Stimulated activated CD4-positive, alpha-beta T cell treated with anti-CD3 and anti-CD28 coated beads, Interleukin-12 subunit alpha, Interleukin-12 subunit beta, amount 100 ng/mL, for 48 hours (primary cell): ENCODE measurements at regions not wholly inside any gene's neighbourhood (a gene's known extent, or its start where the extent isn't known, plus 50 kb on each side); places are given as distances from the start of the nearest gene placed in this dataset.
"Not testable (repeated sequence)": the region's sequence is repeated elsewhere in the genome, so short reads cannot be mapped to it uniquely, and the experiment has no call there.

ENCODE experiments used
- DNase-seq, 3 donors: peaks; one replicate each; pipeline ENCODE4 v3.0.0-alpha.2; 2020; ENCODE audit warnings: low read depth in 2 of 3, low spot score in 1 of 3

DNA sequence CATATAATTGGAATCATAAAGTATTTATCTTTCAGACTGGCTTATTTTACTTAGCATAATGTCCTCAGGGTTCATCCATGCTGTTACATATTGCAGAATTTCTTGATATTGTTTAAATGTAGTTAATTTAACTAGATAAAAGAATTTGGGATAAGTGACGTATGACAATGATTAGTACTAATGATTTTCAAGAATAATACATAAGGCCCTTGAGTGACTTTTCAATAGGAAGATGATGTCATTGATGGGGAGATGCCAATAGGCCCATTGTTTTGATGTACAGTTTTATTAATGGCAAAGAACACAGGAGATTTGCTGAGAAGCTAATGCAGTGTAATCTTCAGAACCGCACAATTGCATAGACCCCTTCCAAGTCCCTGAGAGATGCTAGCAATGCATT is 537.4 kb upstream of the PHF14 start:
- DNase-seq, result no peak

- no peak for DNase-seq
Observed at GRCh38 chr7:10439027-10439426, 534.6 kb upstream of the PHF14 start.

DNA sequence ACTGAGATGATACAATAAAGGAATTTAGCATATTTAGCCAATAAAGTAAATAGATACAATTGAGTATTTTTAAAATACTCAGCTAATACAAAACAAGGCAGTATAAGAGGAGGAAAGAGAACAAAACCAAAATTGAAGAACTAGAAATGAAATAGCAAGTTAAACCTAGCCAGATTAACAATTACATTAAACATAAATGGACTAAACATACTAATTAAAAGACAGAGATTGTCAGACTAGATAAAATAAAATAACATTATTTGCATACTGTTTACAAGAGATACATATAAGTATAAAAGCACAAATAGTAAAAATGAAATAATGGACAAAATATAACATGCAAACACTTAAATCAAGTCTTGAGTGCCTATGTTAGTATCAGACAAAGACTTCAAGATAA is 517.7 kb upstream of the PHF14 start:
- DNase-seq, result no peak

DNA sequence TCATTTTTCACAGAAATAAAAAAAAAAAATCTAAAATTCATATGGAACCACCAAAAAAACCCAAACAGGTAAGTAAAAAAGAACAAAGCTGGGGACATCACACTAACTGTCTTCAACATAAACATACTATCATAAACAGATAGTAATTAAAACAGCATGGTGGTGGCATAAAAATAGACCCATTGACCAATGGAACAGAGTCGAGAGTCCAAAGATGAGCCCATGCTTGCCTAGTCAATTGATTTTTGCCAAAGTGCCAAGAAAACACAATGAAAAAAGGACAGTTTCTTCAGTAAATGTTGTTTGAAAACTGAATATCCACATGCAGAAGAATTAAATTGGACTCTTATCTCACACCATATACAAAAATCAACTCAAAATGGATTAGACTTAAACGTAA is 513.2 kb upstream of the PHF14 start:
- no peak for DNase-seq

DNA sequence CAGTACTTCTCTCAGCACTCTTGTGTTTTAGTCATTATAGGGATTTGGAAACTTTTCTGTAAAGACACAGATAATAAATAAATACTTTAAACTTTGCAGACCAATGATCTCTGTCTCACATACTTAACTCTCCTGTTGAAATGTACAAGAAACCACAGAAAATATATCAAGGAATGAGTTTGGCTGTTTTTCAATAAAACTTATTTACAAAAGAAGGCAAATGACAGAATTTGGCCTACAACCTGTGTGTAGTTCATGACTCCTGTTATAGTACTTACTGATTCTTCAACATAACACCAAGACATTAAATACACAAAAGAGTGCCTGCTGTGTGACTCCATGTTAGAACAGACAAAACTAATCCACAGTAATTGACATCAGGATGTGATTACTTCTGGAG is 510.0 kb upstream of the PHF14 start:
- no peak for DNase-seq

- DNase-seq, result not testable (repeated sequence)
Observed at GRCh38 chr7:10465536-10465935, 508.1 kb upstream of the PHF14 start.

DNA sequence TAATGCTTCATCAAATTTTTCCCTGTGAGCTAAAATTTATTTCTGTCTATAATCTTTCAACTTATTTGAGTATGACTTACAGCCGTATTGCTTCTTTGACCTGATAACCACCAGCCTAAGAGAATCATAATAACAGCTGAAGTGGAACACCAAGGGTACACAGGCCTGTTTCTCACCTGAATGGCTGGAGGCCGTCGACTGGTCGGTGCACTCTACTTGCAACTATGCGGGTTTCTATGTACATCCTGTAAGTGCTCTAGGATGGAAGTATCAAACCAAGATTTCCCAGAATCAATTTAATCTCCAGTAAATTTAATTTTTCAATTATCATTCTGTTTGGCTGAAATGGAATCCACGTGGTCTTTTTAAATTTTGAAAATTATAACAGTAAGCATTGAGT is 504.8 kb upstream of the PHF14 start:
- no peak for DNase-seq

GRCh38 chr7:10469476-10469875 is 504.2 kb upstream of the PHF14 start:
- no peak for DNase-seq

- DNase-seq, result no peak
Observed at GRCh38 chr7:10471280-10472058, 502.2 kb upstream of the PHF14 start.

DNA sequence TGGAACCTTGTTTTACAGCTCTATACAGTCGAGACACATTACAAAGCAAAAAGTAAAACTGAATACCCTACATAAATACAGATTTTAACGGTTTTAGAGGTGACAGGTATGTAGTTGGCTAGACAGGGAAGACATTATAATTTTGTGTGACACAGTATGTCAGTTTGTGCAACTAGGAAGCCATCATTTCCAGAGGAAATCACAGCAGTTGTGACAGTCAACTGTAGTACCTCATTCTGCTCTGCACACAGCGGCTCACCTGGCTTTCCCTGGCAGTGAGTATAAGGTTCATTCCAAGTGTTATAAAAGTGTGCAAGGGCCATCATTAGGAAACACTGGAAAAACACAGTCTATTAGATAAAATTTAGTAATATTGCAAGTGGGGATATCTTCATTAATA is 501.6 kb upstream of the PHF14 start:
- no peak for DNase-seq

- DNase-seq, result no peak
Observed at GRCh38 chr7:10473569-10473968, 500.1 kb upstream of the PHF14 start.

- DNase-seq, result no peak
Observed at GRCh38 chr7:10474048-10474447, 499.6 kb upstream of the PHF14 start.

DNA sequence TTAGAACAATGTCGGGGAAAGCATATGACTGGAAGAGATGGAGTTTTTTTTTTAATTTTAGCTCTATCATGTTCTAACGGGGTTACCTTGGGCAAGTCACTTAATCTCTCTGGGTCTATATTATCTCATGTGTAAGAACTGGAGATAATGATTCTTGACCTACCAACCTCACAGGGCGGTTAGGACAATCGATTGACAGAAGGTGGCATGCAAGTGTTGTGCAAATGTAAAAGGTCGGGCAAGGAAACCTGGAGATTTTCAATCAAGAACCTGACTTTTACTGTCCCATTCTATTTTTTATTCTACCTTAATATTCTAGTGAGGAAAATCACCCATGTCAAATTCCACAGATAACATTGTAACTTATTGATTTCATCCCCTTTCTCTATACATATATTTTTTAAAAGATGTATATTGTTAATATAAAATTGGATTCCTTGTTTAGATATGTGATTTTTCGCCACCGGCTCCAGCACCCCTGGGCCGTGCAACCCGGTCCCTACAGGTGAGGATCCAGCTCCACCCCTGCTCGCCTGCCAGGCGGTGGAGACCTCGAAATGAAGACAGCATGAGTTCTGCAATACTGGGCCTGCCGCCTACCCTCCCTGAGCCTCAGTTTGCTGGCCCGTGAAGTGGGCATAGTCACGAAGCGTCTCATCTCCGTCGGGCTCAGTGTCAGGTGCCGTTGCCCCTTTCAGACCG is 497.6 kb upstream of the PHF14 start:
- no peak for DNase-seq

GRCh38 chr7:10476642-10477041 is 497.0 kb upstream of the PHF14 start:
- DNase-seq, result no peak

GRCh38 chr7:10483671-10484070 is 490.0 kb upstream of the PHF14 start:
- DNase-seq, result no peak

GRCh38 chr7:10484767-10485166 is 488.9 kb upstream of the PHF14 start:
- DNase-seq, result no peak

GRCh38 chr7:10501206-10501884 is 472.3 kb upstream of the PHF14 start:
- not testable (repeated sequence) for DNase-seq

- DNase-seq, result no peak
Observed at GRCh38 chr7:10507032-10507431, 466.6 kb upstream of the PHF14 start.

- no peak for DNase-seq
Observed at GRCh38 chr7:10521306-10521705, 452.4 kb upstream of the PHF14 start.

GRCh38 chr7:10533429-10533828 is 440.2 kb upstream of the PHF14 start:
- not testable (repeated sequence) for DNase-seq

GRCh38 chr7:10536561-10536960 is 437.1 kb upstream of the PHF14 start:
- no peak for DNase-seq

GRCh38 chr7:10537764-10538163 is 435.9 kb upstream of the PHF14 start:
- no peak for DNase-seq
